Tibial nerve (tissue), 4 donors: ENCODE measurements at regions not wholly inside any gene's neighbourhood (a gene's known extent, or its start where the extent isn't known, plus 50 kb on each side); places are given as distances from the start of the nearest gene placed in this dataset.
"Not testable (repeated sequence)": the region's sequence is repeated elsewhere in the genome, so short reads cannot be mapped to it uniquely, and the experiment has no call there.

Experiments used
- DNase-seq, 2 donors: peaks; one replicate each; pipeline ENCODE4 v3.0.0-alpha.2; 2019; ENCODE audit warnings: low spot score in 2 of 2
- H3K27ac ChIP-seq, 4 donors: fragments of 200-600 bp; sonication (generic) in 3 of 4; one replicate each; pipeline ENCODE4 v1.5.1; 2017 to 2019; ENCODE audit warnings: mild to moderate bottlenecking in 1 of 4
- H3K27me3 ChIP-seq, 2 donors: fragments of 200-600 bp; sonication (generic) in 1 of 2; one replicate each; pipeline versions ENCODE4 v1.5.1 to v1.6.0; 2017 to 2019
- H3K36me3 ChIP-seq, 3 donors: fragments of 200-600 bp; sonication (generic); one replicate each; pipeline ENCODE4 v1.5.1; 2018 to 2019
- H3K4me1 ChIP-seq, 4 donors: fragments of 200-600 bp; sonication (generic) in 3 of 4; one replicate each; pipeline ENCODE4 v1.5.1; 2017 to 2019
- H3K4me3 ChIP-seq, 4 donors: fragments of 200-600 bp; sonication (generic) in 3 of 4; one replicate each; pipeline ENCODE4 v1.5.1; 2017 to 2019; ENCODE audit warnings: mild to moderate bottlenecking in 1 of 4, moderate library complexity in 1 of 4
- H3K9me3 ChIP-seq, 4 donors: fragments of 200-600 bp; sonication (generic) in 3 of 4; one replicate each; pipeline ENCODE4 v1.5.1; 2017 to 2019
- CTCF ChIP-seq, 5 experiments: fragments of 200-600 bp in 3 of 5; fragments of 450-650 bp in 2 of 5; sonication (generic) in 3 of 5; IDR thresholded peaks; one replicate each; pipeline ENCODE4 v1.5.1; 2016 to 2019; ENCODE audit warnings: antibody characterized with exemption in 5 of 5, mild to moderate bottlenecking in 3 of 5, moderate library complexity in 2 of 5
- EP300 ChIP-seq, 2 donors: sonication (generic); formaldehyde crosslinking; IDR thresholded peaks; one replicate each; pipeline ENCODE4 v1.6.1; 2017; ENCODE audit warnings: antibody characterized with exemption in 2 of 2, mild to moderate bottlenecking in 1 of 2
- POLR2A ChIP-seq, 2 donors: fragments of 450-650 bp; IDR thresholded peaks; one replicate each; pipeline ENCODE4 v1.6.1; 2017; ENCODE audit warnings: antibody characterized with exemption in 2 of 2, mild to moderate bottlenecking in 2 of 2, moderate library complexity in 2 of 2
- WGBS, 2 donors: methylation state at CpG; one replicate each; pipeline ENCODE4 v1.1.5; 2018; 5-methylcytosine and 5-hydroxymethylcytosine counted together

DNA sequence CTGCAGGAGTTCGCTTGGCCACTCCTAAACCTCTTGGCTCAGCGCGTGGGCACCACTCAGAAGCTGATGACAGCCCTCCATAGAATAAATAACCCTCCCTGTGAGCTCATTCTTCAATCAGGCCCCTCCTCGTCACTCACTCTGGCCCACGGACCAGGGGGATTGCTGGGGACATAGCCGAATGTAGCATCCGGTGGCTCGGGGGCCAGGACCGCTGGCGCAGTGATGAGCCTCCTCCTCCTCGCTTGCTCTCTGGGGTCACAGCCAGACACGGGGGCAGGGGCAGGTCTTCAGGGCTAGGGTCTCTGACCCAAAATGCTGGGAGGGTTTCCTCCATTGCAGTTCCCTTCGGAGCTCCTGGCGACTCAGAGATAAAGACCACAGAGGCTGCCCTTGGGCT lies 79.9 kb downstream of the TFAP2C start:
- Histone ChIP-seq H3K9me3 (peaks cover 0 to 3% (median 0%) of the 10 kb centered on the region in 4 donors), H3K27me3 (no peaks in the 10 kb centered on the region), H3K36me3 (no peaks in the 10 kb centered on the region), H3K4me1 (no peaks in the 10 kb centered on the region), H3K27ac (no peak overlapping the region), H3K4me3 (no peak overlapping the region)
- 51 to 71% methylated on average over 12 to 14 of the region's 14 CpGs for WGBS, 2 donors
- DNase-seq, result no peak
- TF ChIP-seq EP300 (IDR thresholded peaks at IDR 0.05) (no peak), CTCF (IDR thresholded peaks at IDR 0.05) (no peak), POLR2A (IDR thresholded peaks at IDR 0.05) (no peak)

DNA sequence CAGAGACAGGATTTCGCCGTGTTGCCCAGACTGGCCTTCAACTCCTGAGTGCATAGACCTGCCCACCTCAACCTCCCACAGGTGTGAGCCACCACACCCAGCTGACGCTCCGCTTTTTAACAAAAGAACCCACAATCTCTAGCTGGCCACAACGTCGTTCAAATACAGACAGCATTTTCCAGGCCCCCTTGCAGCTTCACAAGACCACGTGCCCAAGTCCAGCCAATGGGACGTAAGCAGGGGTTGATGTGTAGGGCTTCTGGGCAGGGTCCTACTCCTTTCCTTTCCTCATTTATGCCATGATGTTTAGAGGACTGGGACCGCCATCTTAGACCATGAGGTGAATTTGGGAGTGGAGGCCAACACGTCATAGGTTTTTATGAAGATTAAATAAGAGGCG lies 81.0 kb downstream of the TFAP2C start:
- WGBS, 2 donors, result 90 to 93% methylated on average over 11 of the region's 11 CpGs
- TF ChIP-seq CTCF (IDR thresholded peaks at IDR 0.05), result no peak
- no peak for TF ChIP-seq POLR2A (IDR thresholded peaks at IDR 0.05)
- TF ChIP-seq EP300 (IDR thresholded peaks at IDR 0.05), result no peak
- Histone ChIP-seq H3K36me3 (no peaks in the 10 kb centered on the region), H3K4me1 (no peaks in the 10 kb centered on the region), H3K9me3 (peaks cover 0 to 3% (median 0%) of the 10 kb centered on the region in 4 donors), H3K4me3 (no peak overlapping the region), H3K27me3 (no peaks in the 10 kb centered on the region), H3K27ac (no peak overlapping the region)
- no peak for DNase-seq

DNA sequence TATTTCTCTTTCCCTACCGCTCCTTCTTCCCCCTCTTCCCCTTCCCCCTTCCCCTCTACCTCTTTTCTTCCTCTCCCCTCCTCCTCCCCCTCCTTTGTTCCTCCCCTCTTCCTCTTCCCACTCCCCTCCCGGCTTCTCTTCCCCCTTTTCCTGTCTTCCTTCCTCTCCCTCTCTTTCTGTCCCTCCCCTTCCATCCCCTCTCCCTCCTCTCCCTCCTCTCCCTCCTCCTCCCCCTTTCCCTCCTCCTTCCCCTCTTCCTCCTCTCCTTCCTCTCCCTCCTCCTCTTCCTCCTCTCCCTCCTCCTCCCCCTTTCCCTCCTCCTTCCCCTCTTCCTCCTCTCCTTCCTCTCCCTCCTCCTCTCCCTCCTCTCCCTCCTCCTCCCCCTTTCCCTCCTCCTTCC lies 81.5 kb downstream of the TFAP2C start:
- not testable (repeated sequence) for H3K36me3 ChIP-seq, DNase-seq, H3K4me3 ChIP-seq, H3K9me3 ChIP-seq, H3K4me1 ChIP-seq, H3K27ac ChIP-seq, H3K27me3 ChIP-seq
- 65 to 74% methylated on average over 2 of the region's 2 CpGs for WGBS, 2 donors

DNA sequence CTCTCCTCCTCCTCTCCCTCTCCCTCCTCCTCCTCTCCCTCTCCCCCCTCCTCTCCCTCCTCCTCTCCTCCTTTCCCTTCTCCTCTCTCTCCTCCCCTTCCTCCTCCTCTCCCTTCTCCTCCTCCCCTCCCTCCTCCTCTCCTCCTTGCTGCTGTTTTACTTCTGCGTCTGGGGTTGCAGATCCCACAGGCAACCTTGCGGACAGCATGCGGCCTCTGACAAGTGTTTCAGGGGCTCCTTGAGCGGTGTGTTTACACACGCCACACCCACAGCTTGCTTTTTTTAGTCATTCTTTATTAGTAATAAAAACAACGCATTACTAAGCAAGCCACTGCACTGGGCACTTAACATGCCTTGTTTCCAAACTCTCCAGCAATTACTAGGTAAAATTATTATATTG lies 81.9 kb downstream of the TFAP2C start:
- H3K4me3 ChIP-seq, result no peak overlapping the region
- no peak overlapping the region for H3K27ac ChIP-seq
- no peaks in the 10 kb centered on the region for H3K4me1 ChIP-seq
- 48 to 55% methylated on average over 6 of the region's 6 CpGs for WGBS, 2 donors
- TF ChIP-seq POLR2A (IDR thresholded peaks at IDR 0.05) (no peak), EP300 (IDR thresholded peaks at IDR 0.05) (no peak), CTCF (IDR thresholded peaks at IDR 0.05) (no peak)
- H3K27me3 ChIP-seq, result no peaks in the 10 kb centered on the region
- H3K9me3 ChIP-seq, result peaks cover 0 to 3% (median 0%) of the 10 kb centered on the region in 4 donors
- DNase-seq, result no peak
- H3K36me3 ChIP-seq, result no peaks in the 10 kb centered on the region

DNA sequence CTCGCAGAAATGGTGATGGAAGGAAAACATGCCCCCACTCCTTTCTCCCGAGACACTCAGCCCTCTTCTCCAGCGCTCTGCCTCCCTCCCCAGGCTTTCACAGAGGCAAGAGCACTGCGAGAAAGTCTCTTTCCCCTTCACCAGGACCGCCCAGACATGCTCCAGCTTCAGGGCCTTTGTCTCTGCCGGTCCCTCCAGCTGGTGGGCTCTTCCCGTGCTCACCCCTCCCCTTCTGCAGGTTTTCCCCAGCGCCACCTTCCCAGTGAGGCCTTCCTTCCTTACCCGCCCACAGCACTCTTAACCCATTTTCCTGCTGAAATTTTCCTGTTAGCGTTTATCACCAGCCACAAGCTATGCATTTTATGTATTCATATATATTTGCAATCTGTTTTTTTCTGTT lies 86.2 kb downstream of the TFAP2C start:
- no peak for DNase-seq
- TF ChIP-seq POLR2A (IDR thresholded peaks at IDR 0.05) (no peak), CTCF (IDR thresholded peaks at IDR 0.05) (no peak), EP300 (IDR thresholded peaks at IDR 0.05) (no peak)
- no peaks in the 10 kb centered on the region for H3K36me3 ChIP-seq

DNA sequence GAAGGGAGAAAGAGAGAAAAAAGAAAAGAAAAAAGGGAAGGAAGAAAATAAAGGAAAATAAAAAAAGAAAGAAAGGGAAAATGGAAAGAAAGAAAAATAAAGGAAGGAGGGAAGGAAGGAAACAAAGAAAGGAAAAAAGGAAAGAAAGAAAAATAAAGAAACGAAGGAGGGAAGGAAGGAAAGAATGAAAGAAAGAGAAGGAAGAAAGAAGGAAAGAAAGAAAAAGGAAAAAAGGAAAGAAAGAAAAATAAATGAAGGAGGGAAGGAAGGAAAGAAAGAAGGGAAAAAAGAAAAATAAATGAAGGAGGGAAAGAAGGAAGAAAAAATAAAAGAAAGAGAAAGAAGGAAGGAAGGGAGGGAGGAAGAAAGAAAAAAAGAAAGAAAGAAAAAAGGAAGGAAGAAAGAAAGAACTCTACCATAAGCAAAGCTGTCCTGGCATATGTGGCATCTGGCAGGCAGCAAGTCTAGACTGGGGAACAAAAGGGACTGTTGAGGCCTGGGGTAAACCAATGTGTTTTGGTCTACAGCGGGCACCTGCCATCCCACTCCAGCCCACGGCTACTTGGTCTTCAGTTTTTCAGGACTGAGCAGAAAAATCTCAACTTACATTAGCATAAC lies 86.9 kb downstream of the TFAP2C start:
- Histone ChIP-seq H3K4me3 (no peak overlapping the region), H3K27ac (no peak overlapping the region), H3K27me3 (no peaks in the 10 kb centered on the region), H3K4me1 (no peaks in the 10 kb centered on the region), H3K9me3 (peaks cover 0 to 3% (median 0%) of the 10 kb centered on the region in 4 donors), H3K36me3 (no peaks in the 10 kb centered on the region)
- no peak for DNase-seq
- WGBS, 2 donors, result 63 to 66% methylated on average over 3 of the region's 3 CpGs
- no peak for TF ChIP-seq EP300 (IDR thresholded peaks at IDR 0.05)
- TF ChIP-seq POLR2A (IDR thresholded peaks at IDR 0.05), result no peak
- no peak for TF ChIP-seq CTCF (IDR thresholded peaks at IDR 0.05)

More for the DNA sequence above, 86.2 kb downstream of the TFAP2C start:
- Histone ChIP-seq H3K4me3 (no peak overlapping the region), H3K4me1 (no peaks in the 10 kb centered on the region), H3K27me3 (no peaks in the 10 kb centered on the region), H3K9me3 (peaks cover 0 to 3% (median 0%) of the 10 kb centered on the region in 4 donors), H3K27ac (no peak overlapping the region)
- WGBS, 2 donors, result 46 to 52% methylated on average over 10 of the region's 10 CpGs
